ENCODE measurements at regions not wholly inside any gene's neighbourhood (a gene's known extent, or its start where the extent isn't known, plus 50 kb on each side); places are given as distances from the start of the nearest gene placed in this dataset.
A peak's percentile ranks its signal among the peaks of the same experiment; 100 is the strongest.
"Not testable (repeated sequence)": the region's sequence is repeated elsewhere in the genome, so short reads cannot be mapped to it uniquely, and the experiment has no call there.

GRCh38 chr11:64428693-64429092, 69.7 kb downstream of the RPS6KA4 start:
- no peak for DNase-seq (ENCODE audit: low spot score)

- no peak for DNase-seq (ENCODE audit: low spot score)
Measured at GRCh38 chr11:64429970-64430369, 71.0 kb downstream of the RPS6KA4 start.

GRCh38 chr11:64430645-64431044, 71.7 kb downstream of the RPS6KA4 start:
- no peak for DNase-seq (ENCODE audit: low spot score)

- no peak for DNase-seq (ENCODE audit: low spot score)
Measured at GRCh38 chr11:64436000-64436399, 77.0 kb downstream of the RPS6KA4 start.

GRCh38 chr11:64437426-64437825, 78.5 kb downstream of the RPS6KA4 start:
- DNase-seq (ENCODE audit: low spot score), result no peak

GRCh38 chr11:64438986-64439771, 80.2 kb downstream of the RPS6KA4 start:
- DNase-seq (ENCODE audit: low spot score), result no peak

- DNase-seq (ENCODE audit: low spot score), result not testable (repeated sequence)
Measured at GRCh38 chr11:64439772-64440491, 81.0 kb downstream of the RPS6KA4 start.

GRCh38 chr11:64441127-64441526, 82.2 kb downstream of the RPS6KA4 start:
- no peak for DNase-seq (ENCODE audit: low spot score)

- DNase-seq (ENCODE audit: low spot score), result no peak
Measured at GRCh38 chr11:64443001-64443400, 84.0 kb downstream of the RPS6KA4 start.

- no peak for DNase-seq (ENCODE audit: low spot score)
Measured at GRCh38 chr11:64444838-64445441, 86.0 kb downstream of the RPS6KA4 start.

GRCh38 chr11:64445651-64446050, 86.7 kb downstream of the RPS6KA4 start:
- DNase-seq (ENCODE audit: low spot score), result no peak

- peak; percentile 55 for DNase-seq (ENCODE audit: low spot score)
Measured at GRCh38 chr11:64447831-64448598, 89.1 kb downstream of the RPS6KA4 start.

GRCh38 chr11:64448599-64449380, 89.8 kb downstream of the RPS6KA4 start:
- DNase-seq (ENCODE audit: low spot score), result peak; percentile 86

GRCh38 chr11:64449381-64450167, 90.6 kb downstream of the RPS6KA4 start:
- DNase-seq (ENCODE audit: low spot score), result peak; percentile 56

GRCh38 chr11:64450168-64450560, 91.2 kb downstream of the RPS6KA4 start:
- DNase-seq (ENCODE audit: low spot score), result no peak

GRCh38 chr11:64451856-64452255, 92.9 kb downstream of the RPS6KA4 start:
- DNase-seq (ENCODE audit: low spot score), result no peak

- no peak for DNase-seq (ENCODE audit: low spot score)
Measured at GRCh38 chr11:64453466-64453865, 94.5 kb downstream of the RPS6KA4 start.

- no peak for DNase-seq (ENCODE audit: low spot score)
Measured at GRCh38 chr11:64455456-64456261, 96.7 kb downstream of the RPS6KA4 start.

- DNase-seq (ENCODE audit: low spot score), result no peak
Measured at GRCh38 chr11:64456509-64457320, 97.8 kb downstream of the RPS6KA4 start.
